ENCODE measurements at regions not wholly inside any gene's neighbourhood (a gene's known extent, or its start where the extent isn't known, plus 50 kb on each side); places are given as distances from the start of the nearest gene placed in this dataset.

- Mint-ChIP-seq H3K9me3 (no peaks in the 10 kb centered on the region), H3K27ac (no peak overlapping the region), H3K27me3 (no peaks in the 10 kb centered on the region), H3K4me3 (no peak overlapping the region), H3K4me1 (ENCODE audit: low read depth) (no peaks in the 10 kb centered on the region), H3K36me3 (ENCODE audit: low read depth) (no peaks in the 10 kb centered on the region)
- DNase-seq (no peak), ATAC-seq (no peak)
- intact Hi-C loops (cut with micrococcal nuclease): no loop called here
- POLR2A ChIA-PET: no interaction called here
- CTCF ChIA-PET: no interaction called here
- TF ChIP-seq, protein P1, sequence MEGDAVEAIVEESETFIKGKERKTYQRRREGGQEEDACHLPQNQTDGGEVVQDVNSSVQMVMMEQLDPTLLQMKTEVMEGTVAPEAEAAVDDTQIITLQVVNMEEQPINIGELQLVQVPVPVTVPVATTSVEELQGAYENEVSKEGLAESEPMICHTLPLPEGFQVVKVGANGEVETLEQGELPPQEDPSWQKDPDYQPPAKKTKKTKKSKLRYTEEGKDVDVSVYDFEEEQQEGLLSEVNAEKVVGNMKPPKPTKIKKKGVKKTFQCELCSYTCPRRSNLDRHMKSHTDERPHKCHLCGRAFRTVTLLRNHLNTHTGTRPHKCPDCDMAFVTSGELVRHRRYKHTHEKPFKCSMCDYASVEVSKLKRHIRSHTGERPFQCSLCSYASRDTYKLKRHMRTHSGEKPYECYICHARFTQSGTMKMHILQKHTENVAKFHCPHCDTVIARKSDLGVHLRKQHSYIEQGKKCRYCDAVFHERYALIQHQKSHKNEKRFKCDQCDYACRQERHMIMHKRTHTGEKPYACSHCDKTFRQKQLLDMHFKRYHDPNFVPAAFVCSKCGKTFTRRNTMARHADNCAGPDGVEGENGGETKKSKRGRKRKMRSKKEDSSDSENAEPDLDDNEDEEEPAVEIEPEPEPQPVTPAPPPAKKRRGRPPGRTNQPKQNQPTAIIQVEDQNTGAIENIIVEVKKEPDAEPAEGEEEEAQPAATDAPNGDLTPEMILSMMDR (IDR thresholded peaks at IDR 0.05): no peak
Observed at GRCh38 chr12:84807249-84807648, 105.3 kb downstream of the SLC6A15 start.

GRCh38 chr12:84805474-84805858 lies 107.1 kb downstream of the SLC6A15 start:
- Mint-ChIP-seq H3K4me1 (ENCODE audit: low read depth) (no peaks in the 10 kb centered on the region), H3K27me3 (no peaks in the 10 kb centered on the region), H3K36me3 (ENCODE audit: low read depth) (no peaks in the 10 kb centered on the region), H3K27ac (no peak overlapping the region), H3K9me3 (no peaks in the 10 kb centered on the region), H3K4me3 (no peak overlapping the region)
- CTCF ChIA-PET: no interaction called here
- intact Hi-C loops (cut with micrococcal nuclease): no loop called here
- TF ChIP-seq, protein P1 (IDR thresholded peaks at IDR 0.05): no peak
- ATAC-seq (no peak), DNase-seq (no peak)
- POLR2A ChIA-PET: no interaction called here

- no peak for DNase-seq
- POLR2A ChIA-PET: no interaction called here
- H3K36me3 Mint-ChIP-seq (ENCODE audit: low read depth): no peaks in the 10 kb centered on the region
- H3K9me3 Mint-ChIP-seq: no peaks in the 10 kb centered on the region
- no peaks in the 10 kb centered on the region for H3K27me3 Mint-ChIP-seq
- intact Hi-C loops (cut with micrococcal nuclease): no loop called here
- H3K4me1 Mint-ChIP-seq (ENCODE audit: low read depth): no peaks in the 10 kb centered on the region
- H3K27ac Mint-ChIP-seq: no peak overlapping the region
- CTCF ChIA-PET: no interaction called here
- H3K4me3 Mint-ChIP-seq: no peak overlapping the region
- TF ChIP-seq, protein P1 (IDR thresholded peaks at IDR 0.05): no peak
- no peak for ATAC-seq
Observed at GRCh38 chr12:84804691-84805473, 107.7 kb downstream of the SLC6A15 start.

- Mint-ChIP-seq H3K4me3 (no peak overlapping the region), H3K36me3 (ENCODE audit: low read depth) (no peaks in the 10 kb centered on the region), H3K27ac (no peak overlapping the region), H3K27me3 (no peaks in the 10 kb centered on the region), H3K9me3 (no peaks in the 10 kb centered on the region), H3K4me1 (ENCODE audit: low read depth) (no peaks in the 10 kb centered on the region)
- TF ChIP-seq, protein P1 (IDR thresholded peaks at IDR 0.05): no peak
- ChIA-PET POLR2A (no interaction called here), CTCF (no interaction called here)
- no peak for ATAC-seq
- DNase-seq: no peak
- intact Hi-C loops (cut with micrococcal nuclease): no loop called here
Observed at GRCh38 chr12:84803661-84804060, 108.9 kb downstream of the SLC6A15 start.

DNA sequence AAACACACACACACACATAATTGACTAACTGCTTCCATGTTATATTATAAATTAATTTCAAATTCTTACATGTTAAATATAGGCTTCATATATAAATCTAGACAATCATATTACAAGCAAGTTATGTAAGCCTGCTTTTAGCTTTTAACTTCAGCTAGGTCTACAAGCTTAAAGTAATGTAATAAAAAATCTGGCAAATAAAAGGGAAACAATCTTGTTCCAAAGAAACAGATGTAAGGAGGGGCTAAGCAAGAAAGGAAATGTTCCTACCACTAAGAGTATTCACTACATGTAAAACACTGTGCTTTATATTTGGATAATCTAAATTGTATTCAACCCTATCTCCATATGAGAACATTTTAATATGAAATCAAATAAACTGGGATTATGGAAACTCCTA lies 110.4 kb downstream of the SLC6A15 start:
- ATAC-seq (no peak), DNase-seq (no peak)
- TF ChIP-seq, protein P1 (IDR thresholded peaks at IDR 0.05): no peak
- no peak overlapping the region for H3K27ac Mint-ChIP-seq
- H3K9me3 Mint-ChIP-seq: no peaks in the 10 kb centered on the region
- no peaks in the 10 kb centered on the region for H3K27me3 Mint-ChIP-seq
- ChIA-PET POLR2A (no interaction called here), CTCF (no interaction called here)
- intact Hi-C loops (cut with micrococcal nuclease): no loop called here
- no peaks in the 10 kb centered on the region for H3K36me3 Mint-ChIP-seq (ENCODE audit: low read depth)
- no peaks in the 10 kb centered on the region for H3K4me1 Mint-ChIP-seq (ENCODE audit: low read depth)
- no peak overlapping the region for H3K4me3 Mint-ChIP-seq

Data from activated CD8-positive, alpha-beta T cell treated with anti-CD3 and anti-CD28 coated beads for 36 hours (primary cell).